ENCODE measurements at regions not wholly inside any gene's neighbourhood (a gene's known extent, or its start where the extent isn't known, plus 50 kb on each side); places are given as distances from the start of the nearest gene placed in this dataset.
"Not testable (repeated sequence)": the region's sequence is repeated elsewhere in the genome, so short reads cannot be mapped to it uniquely, and the experiment has no call there.

GRCh38 chr15:21735368-21735767 is 142.2 kb downstream of the POTEB start:
- H3K27me3 Mint-ChIP-seq; H3K9me3 ChIP-seq (ENCODE audit: control insufficient read depth, low read length, poor library complexity, severe bottlenecking); DNase-seq; H3K36me3 Mint-ChIP-seq (ENCODE audit: low read depth); H3K27ac Mint-ChIP-seq; H3K4me1 Mint-ChIP-seq; H3K4me3 Mint-ChIP-seq: not testable (repeated sequence)
- ATAC-seq, result peak; percentile 46

- DNase-seq; H3K27ac Mint-ChIP-seq; H3K9me3 ChIP-seq (ENCODE audit: control insufficient read depth, low read length, poor library complexity, severe bottlenecking); H3K36me3 Mint-ChIP-seq (ENCODE audit: low read depth); H3K4me3 Mint-ChIP-seq; H3K4me1 Mint-ChIP-seq; H3K27me3 Mint-ChIP-seq: not testable (repeated sequence)
- peak; percentile 21 for ATAC-seq
Observed at GRCh38 chr15:21731496-21731895, 146.0 kb downstream of the POTEB start.

GRCh38 chr15:21730427-21731405 is 146.8 kb downstream of the POTEB start:
- ATAC-seq, result peak; percentile 90
- H3K27ac Mint-ChIP-seq; H3K36me3 Mint-ChIP-seq (ENCODE audit: low read depth); H3K27me3 Mint-ChIP-seq; DNase-seq; H3K4me1 Mint-ChIP-seq; H3K9me3 ChIP-seq (ENCODE audit: control insufficient read depth, low read length, poor library complexity, severe bottlenecking); H3K4me3 Mint-ChIP-seq: not testable (repeated sequence)

GRCh38 chr15:21724988-21725387 is 152.5 kb downstream of the POTEB start:
- H3K4me1 Mint-ChIP-seq; H3K27ac Mint-ChIP-seq; H3K9me3 ChIP-seq (ENCODE audit: control insufficient read depth, low read length, poor library complexity, severe bottlenecking); DNase-seq; H3K27me3 Mint-ChIP-seq; ATAC-seq; H3K36me3 Mint-ChIP-seq (ENCODE audit: low read depth); H3K4me3 Mint-ChIP-seq: not testable (repeated sequence)

- H3K9me3 ChIP-seq (ENCODE audit: control insufficient read depth, low read length, poor library complexity, severe bottlenecking); DNase-seq; H3K27me3 Mint-ChIP-seq; H3K27ac Mint-ChIP-seq; H3K4me3 Mint-ChIP-seq; H3K4me1 Mint-ChIP-seq; H3K36me3 Mint-ChIP-seq (ENCODE audit: low read depth): not testable (repeated sequence)
- peak; percentile 54 for ATAC-seq
Observed at GRCh38 chr15:21721115-21721514, 156.4 kb downstream of the POTEB start.

- H3K9me3 ChIP-seq (ENCODE audit: control insufficient read depth, low read length, poor library complexity, severe bottlenecking); H3K27ac Mint-ChIP-seq; H3K4me1 Mint-ChIP-seq; DNase-seq; H3K36me3 Mint-ChIP-seq (ENCODE audit: low read depth); H3K4me3 Mint-ChIP-seq; H3K27me3 Mint-ChIP-seq: not testable (repeated sequence)
- ATAC-seq, result peak; percentile 66
Observed at GRCh38 chr15:21718779-21719178, 158.8 kb downstream of the POTEB start.

- ATAC-seq, result peak; percentile 78
- H3K4me1 Mint-ChIP-seq; H3K36me3 Mint-ChIP-seq (ENCODE audit: low read depth); H3K4me3 Mint-ChIP-seq; H3K27me3 Mint-ChIP-seq; H3K27ac Mint-ChIP-seq; DNase-seq; H3K9me3 ChIP-seq (ENCODE audit: control insufficient read depth, low read length, poor library complexity, severe bottlenecking): not testable (repeated sequence)
Observed at GRCh38 chr15:21718108-21718507, 159.4 kb downstream of the POTEB start.

- peak; percentile 70 for ATAC-seq
- not testable (repeated sequence) for H3K36me3 Mint-ChIP-seq (ENCODE audit: low read depth); H3K4me1 Mint-ChIP-seq
Observed at GRCh38 chr15:21717661-21718060, 159.9 kb downstream of the POTEB start.

GRCh38 chr15:21705480-21705879 is 172.1 kb downstream of the POTEB start:
- not testable (repeated sequence) for H3K36me3 Mint-ChIP-seq (ENCODE audit: low read depth); DNase-seq; H3K4me1 Mint-ChIP-seq; H3K27me3 Mint-ChIP-seq; H3K4me3 Mint-ChIP-seq; H3K9me3 ChIP-seq (ENCODE audit: control insufficient read depth, low read length, poor library complexity, severe bottlenecking); H3K27ac Mint-ChIP-seq
- peak; percentile 95 for ATAC-seq

More at GRCh38 chr15:21717661-21718060, 159.9 kb downstream of the POTEB start:
- H3K9me3 ChIP-seq (ENCODE audit: control insufficient read depth, low read length, poor library complexity, severe bottlenecking); DNase-seq; H3K4me3 Mint-ChIP-seq; H3K27me3 Mint-ChIP-seq; H3K27ac Mint-ChIP-seq: not testable (repeated sequence)

GRCh38 chr15:21698620-21699019 is 178.9 kb downstream of the POTEB start:
- H3K4me3 Mint-ChIP-seq; DNase-seq; H3K36me3 Mint-ChIP-seq (ENCODE audit: low read depth); ATAC-seq; H3K27ac Mint-ChIP-seq; H3K9me3 ChIP-seq (ENCODE audit: control insufficient read depth, low read length, poor library complexity, severe bottlenecking); H3K27me3 Mint-ChIP-seq; H3K4me1 Mint-ChIP-seq: not testable (repeated sequence)

- not testable (repeated sequence) for H3K9me3 ChIP-seq (ENCODE audit: control insufficient read depth, low read length, poor library complexity, severe bottlenecking); H3K4me3 Mint-ChIP-seq; H3K36me3 Mint-ChIP-seq (ENCODE audit: low read depth); DNase-seq; ATAC-seq; H3K27ac Mint-ChIP-seq; H3K27me3 Mint-ChIP-seq; H3K4me1 Mint-ChIP-seq
Observed at GRCh38 chr15:21695089-21695488, 182.4 kb downstream of the POTEB start.

GRCh38 chr15:21692471-21693102 is 184.9 kb downstream of the POTEB start:
- ATAC-seq, result peak; percentile 89
- not testable (repeated sequence) for DNase-seq; H3K36me3 Mint-ChIP-seq (ENCODE audit: low read depth); H3K9me3 ChIP-seq (ENCODE audit: control insufficient read depth, low read length, poor library complexity, severe bottlenecking); H3K27me3 Mint-ChIP-seq; H3K4me3 Mint-ChIP-seq; H3K4me1 Mint-ChIP-seq; H3K27ac Mint-ChIP-seq

- not testable (repeated sequence) for H3K4me3 Mint-ChIP-seq
Observed at GRCh38 chr15:21656798-21657397, 216.6 kb upstream of the POTEB3 start.

More at GRCh38 chr15:21656798-21657397, 216.6 kb upstream of the POTEB3 start:
- not testable (repeated sequence) for H3K4me1 Mint-ChIP-seq; H3K27ac Mint-ChIP-seq; H3K27me3 Mint-ChIP-seq; DNase-seq; H3K36me3 Mint-ChIP-seq (ENCODE audit: low read depth); H3K9me3 ChIP-seq (ENCODE audit: control insufficient read depth, low read length, poor library complexity, severe bottlenecking)
- peak; percentile 89 for ATAC-seq
